HG03565 (cell line): ENCODE measurements at regions not wholly inside any gene's neighbourhood (a gene's known extent, or its start where the extent isn't known, plus 50 kb on each side); places are given as distances from the start of the nearest gene placed in this dataset.

ENCODE experiments used
- ATAC-seq: cut with Tn5 transposase; IDR thresholded peaks from one replicate; pipeline ENCODE4 v1.9.1; 2021; ENCODE audit warnings: mild to moderate bottlenecking, moderate library complexity; ENCODE audit not compliant: unreplicated experiment

- ATAC-seq: no peak
These were observed 143.6 kb downstream of the MAFB start for GRCh38 chr20:40545478-40545877.

DNA sequence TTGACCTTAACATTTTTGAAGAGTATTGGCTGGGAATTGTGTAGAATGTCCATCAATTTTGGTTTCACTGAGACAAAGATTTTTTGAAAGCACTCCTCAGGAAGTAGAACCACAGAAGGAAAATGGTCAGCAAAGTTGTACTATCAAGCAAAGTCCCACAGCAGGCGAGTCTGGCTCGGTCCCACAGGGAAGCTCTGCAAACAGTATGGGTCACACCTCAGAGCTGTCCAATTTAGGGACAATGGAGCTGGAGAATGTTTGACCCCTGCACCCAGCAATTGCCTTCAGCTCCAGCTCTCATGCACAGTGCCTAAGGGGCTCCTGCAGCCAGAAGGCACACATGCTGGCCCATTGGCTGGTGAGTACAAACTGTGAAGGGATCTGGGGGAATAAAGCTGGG, 147.0 kb downstream of the MAFB start:
- ATAC-seq: no peak

- ATAC-seq: no peak
These were observed 148.9 kb downstream of the MAFB start for GRCh38 chr20:40540166-40540565.

GRCh38 chr20:40538131-40538530, 150.9 kb downstream of the MAFB start:
- ATAC-seq: no peak

DNA sequence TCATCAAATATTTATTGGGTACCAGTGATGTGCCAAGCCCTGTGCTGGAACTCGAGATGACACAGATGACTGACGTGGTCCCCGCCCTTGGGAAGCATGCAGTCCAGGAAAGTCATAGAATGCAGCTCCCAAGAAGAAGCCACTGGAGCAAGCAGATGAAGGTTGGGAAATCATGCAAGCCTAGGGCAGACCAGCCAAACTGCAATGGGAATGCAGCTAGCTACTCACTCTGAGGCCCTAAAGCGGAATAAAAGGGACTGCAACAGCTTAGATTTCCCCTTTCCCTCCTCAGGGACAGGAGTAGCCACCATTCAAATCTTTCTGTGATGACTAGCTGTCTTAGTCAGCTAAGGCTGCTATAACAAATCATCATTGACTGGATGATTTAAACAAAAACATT, 152.2 kb downstream of the MAFB start:
- ATAC-seq: no peak

GRCh38 chr20:40535816-40536215, 153.2 kb downstream of the MAFB start:
- no peak for ATAC-seq

DNA sequence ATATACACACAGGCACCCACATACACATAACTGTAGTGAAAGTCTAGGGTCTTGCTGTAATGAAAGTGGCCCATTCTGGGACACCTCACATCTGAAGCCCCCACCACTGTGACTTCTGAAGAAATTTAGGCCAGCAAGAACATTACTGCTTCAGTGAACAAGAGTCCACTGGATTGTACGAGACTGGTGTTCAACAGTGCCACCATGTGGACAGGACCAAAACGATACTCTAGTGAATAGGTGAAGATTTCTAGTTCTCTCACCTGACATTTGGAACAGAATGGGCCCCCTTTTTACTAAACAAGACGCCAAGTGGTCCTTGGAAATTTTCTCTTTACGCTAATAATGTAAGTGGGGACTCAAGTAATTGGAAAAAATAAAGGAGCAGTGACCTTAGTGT, 156.9 kb downstream of the MAFB start:
- ATAC-seq: no peak

GRCh38 chr20:40525351-40525750, 163.7 kb downstream of the MAFB start:
- ATAC-seq: no peak

DNA sequence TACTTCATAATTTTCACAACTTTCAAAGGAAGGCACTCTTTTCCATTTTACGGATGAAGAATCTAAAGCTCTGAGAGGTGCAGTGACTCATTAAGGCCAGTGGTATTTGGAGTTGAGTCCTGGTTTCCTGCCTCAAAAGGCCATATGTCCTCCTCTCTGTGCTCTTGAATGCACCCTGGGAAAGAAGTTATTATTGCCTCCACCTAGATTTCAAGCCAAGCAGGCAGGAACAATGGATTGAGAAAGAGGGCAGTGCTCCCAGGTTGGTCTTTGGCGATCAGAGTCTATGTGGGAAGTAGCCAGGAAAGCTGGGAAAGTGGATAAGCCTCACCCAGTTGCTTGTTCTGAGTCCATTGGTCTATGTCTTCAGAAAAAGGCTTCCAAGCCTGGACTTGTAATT, 165.0 kb downstream of the MAFB start:
- ATAC-seq: no peak

GRCh38 chr20:40522405-40522804, 166.6 kb downstream of the MAFB start:
- no peak for ATAC-seq

GRCh38 chr20:40521962-40522361, 167.1 kb downstream of the MAFB start:
- ATAC-seq: no peak

- no peak for ATAC-seq
These were observed 169.1 kb downstream of the MAFB start for GRCh38 chr20:40519918-40520317.

DNA sequence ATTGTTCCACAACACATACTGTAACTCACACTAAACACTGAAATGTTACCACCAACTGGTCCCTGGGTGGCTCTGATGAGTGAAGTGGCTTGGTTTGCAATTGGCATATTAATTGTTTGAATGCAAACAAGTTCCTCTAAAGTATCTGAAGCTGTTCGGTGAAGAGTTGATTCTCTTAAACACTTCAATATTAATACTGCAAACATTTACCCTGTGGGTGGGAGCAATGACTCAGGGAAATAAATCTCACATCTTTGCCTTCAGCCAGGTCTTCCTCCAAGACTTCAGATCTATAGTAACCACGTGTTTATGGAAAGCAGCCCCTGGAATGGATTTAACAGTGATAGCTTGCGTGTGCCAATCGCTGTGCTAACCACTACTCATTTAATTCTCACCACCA, 176.0 kb downstream of the MAFB start:
- no peak for ATAC-seq

DNA sequence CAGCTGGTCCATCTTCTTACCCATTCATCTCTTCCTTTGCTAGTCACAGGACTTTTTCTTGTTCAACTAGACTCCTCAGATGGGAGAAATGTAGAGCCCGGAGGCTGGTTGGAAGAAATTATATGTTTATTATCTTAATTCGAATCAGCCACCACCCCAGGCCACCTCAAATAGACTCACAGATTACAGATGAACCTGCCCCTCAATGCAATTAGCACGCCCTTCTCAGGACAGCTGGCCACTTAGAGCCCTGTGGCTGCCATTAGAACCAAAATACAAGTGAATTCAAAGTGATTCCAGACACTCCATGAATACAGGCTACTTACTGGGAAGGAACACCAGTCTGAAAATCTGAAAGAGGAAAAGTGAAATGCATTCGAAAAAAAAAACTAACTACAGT, 176.4 kb downstream of the MAFB start:
- ATAC-seq: no peak

GRCh38 chr20:40511478-40511877, 177.6 kb downstream of the MAFB start:
- no peak for ATAC-seq

DNA sequence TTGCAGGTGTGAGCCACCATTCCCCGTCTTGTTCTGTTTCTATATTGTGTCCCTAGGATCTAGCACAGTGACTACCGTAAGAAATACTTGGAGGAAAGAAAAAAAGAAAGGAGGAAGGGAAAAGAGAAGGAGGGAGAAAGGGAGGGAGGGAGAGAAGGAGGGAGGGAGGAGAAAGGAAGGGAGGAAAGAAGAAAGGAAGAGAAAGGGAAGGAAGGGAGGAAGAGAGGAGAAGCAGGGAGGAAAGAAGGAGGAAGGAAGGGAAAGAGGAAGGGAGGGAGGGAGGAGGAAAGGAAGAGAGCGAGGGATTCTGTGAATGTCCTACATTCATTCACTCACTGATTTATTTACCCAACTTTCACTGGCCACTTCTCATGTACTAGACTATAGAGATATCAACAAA, 178.4 kb downstream of the MAFB start:
- no peak for ATAC-seq

GRCh38 chr20:40508821-40509220, 180.2 kb downstream of the MAFB start:
- ATAC-seq: no peak

DNA sequence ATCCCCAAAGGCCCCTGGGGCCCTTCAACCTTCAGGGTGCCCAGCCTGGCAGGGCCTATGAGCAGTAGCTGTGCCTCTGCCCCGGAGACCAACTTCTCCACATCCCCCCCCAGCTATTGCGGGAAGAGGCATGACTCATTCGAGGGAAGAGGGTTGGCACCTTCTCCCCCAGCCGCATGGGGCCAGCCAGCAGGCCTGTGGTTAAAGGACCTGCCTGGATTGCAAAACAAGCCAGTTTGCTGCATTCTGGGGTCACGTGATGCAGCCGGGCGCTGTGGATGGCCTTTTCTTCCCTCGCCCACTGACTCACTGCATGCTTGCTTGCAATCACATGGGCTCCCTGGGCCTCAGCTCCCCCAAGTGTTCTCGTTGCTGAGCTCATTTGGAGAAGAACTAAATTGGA, 182.5 kb downstream of the MAFB start:
- no peak for ATAC-seq

GRCh38 chr20:40503119-40503518, 185.9 kb downstream of the MAFB start:
- no peak for ATAC-seq

DNA sequence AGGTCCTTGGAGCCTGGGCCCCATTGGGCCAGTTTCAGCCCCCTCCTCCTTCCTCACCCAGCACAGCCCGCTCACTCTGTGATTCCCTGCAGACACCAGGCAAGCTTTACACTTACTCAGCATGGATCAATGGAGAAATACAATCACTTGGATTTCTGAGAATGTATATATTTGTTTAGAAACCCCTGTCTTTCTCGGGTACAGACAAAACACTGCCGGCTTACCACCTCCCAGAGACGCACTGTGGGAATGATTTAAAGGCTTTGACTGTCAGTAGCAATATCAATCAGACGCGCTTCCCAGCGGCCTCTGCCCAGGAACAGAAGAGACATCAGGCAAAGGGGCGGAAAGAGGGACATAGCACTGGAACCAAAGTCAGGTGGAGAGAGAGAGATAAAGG, 186.5 kb downstream of the MAFB start:
- ATAC-seq: no peak

DNA sequence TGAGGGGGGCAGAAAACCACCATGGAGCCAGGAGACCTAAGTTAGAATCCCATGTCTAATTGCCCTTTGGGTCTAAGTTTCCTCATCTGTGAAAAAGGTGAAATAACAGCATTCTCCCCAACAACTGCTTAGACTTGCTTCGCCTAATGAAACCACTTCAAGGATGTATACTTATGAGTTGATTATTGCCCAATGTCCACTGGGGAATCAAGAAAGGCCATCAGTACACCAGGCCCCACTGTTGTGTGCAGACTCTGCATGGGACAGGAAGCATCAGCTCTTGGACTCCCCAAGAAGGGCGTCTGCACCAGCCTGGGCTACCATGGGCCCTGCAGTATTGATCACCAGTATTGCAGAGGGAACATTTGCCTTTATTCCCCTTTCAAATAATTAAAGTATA, 189.6 kb downstream of the MAFB start:
- ATAC-seq: no peak

DNA sequence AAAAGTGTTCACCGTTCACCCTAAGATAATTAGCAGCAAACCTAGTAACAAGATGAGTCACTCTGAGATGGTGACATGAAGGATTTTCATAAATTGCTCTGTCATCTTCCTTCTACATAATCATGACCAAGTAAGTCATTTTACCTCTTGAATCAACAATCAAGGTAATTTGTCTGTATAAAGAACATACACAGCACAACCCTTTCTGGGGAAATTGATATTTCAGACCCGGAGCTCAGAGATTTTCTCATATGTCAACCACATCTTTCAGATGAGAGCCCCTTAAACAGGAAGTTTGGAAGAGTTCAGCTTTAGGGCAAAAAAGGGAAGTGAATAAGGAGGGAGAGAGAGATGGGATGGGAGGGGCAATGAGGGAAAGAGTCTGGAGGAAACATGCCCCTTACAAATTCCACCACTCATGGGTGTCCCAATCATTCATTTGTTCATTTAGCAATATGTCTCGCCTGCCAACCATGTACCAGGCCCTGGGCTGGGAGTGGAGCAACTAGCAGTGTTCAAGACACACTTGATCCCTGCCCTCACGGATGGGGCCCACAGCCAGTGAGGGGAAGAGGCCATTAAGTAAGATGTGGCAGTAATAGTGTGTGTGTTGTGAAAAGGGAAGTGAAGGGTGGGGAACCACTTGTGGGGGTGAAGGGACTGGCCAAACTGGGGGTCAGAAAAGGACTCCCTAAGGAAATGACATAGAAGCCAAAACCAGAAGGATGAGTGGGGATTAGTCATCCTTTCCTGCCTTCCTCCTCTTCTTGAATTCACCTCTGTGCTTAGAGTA, 190.9 kb downstream of the MAFB start:
- no peak for ATAC-seq

GRCh38 chr20:40495956-40496355, 193.1 kb downstream of the MAFB start:
- no peak for ATAC-seq
